ENCODE measurements at regions not wholly inside any gene's neighbourhood (a gene's known extent, or its start where the extent isn't known, plus 50 kb on each side); places are given as distances from the start of the nearest gene placed in this dataset.

DNA sequence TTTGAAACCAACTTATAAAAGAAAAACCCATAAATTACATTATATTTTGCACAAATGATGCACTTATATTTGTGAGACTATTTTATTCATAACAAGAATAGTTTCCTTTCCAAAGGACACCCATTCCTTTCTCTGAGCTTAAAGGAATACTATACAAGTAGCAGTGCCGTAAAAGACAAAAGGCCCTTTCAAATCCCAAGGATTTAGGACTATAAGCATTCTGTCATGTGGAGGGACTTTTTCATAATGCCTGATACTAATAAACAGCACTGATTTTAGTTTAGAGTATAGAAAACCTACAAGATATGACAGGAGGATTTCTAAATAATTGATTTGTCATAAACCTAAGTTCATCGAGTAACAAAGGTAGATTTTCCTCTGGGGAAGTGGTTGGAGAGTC is 1134.2 kb upstream of the ZEB2 start:
- POLR2A ChIA-PET: no interaction called here
- Mint-ChIP-seq H3K27ac (no peak overlapping the region), H3K4me1 (peaks cover 6% of the 10 kb centered on the region), H3K36me3 (ENCODE audit: low read depth) (no peaks in the 10 kb centered on the region), H3K9me3 (peaks cover 2% of the 10 kb centered on the region), H3K4me3 (no peak overlapping the region), H3K27me3 (no peaks in the 10 kb centered on the region)
- intact Hi-C loops (cut with micrococcal nuclease): loop anchor here (2.0 kb wide), 1 partner anchor 15 kb away; no protein-coding TSS in a partner anchor
- CTCF ChIA-PET: no interaction called here
- no peak for ATAC-seq (ENCODE audit: low read depth)
- DNase-seq: no peak
- TF ChIP-seq, protein P1, sequence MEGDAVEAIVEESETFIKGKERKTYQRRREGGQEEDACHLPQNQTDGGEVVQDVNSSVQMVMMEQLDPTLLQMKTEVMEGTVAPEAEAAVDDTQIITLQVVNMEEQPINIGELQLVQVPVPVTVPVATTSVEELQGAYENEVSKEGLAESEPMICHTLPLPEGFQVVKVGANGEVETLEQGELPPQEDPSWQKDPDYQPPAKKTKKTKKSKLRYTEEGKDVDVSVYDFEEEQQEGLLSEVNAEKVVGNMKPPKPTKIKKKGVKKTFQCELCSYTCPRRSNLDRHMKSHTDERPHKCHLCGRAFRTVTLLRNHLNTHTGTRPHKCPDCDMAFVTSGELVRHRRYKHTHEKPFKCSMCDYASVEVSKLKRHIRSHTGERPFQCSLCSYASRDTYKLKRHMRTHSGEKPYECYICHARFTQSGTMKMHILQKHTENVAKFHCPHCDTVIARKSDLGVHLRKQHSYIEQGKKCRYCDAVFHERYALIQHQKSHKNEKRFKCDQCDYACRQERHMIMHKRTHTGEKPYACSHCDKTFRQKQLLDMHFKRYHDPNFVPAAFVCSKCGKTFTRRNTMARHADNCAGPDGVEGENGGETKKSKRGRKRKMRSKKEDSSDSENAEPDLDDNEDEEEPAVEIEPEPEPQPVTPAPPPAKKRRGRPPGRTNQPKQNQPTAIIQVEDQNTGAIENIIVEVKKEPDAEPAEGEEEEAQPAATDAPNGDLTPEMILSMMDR (IDR thresholded peaks at IDR 0.05): no peak

DNA sequence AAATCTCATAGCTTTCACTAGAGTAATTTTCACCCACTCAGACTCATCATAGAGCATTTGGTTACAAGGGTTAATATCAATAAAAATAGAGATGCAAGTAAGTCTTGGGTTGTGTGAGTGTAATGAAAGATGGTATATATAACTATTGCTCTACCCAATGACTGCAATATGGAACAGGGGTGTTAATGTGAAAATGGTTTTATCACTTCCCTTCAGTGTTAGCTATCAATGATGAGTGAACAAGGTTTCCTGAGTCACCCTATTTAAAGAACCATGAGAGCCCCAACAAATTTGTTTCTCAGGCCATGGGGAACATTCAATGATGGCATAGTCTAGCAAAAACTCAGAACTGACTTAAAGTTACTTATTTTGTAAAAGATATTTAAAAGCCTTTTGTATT is 1133.6 kb upstream of the ZEB2 start:
- intact Hi-C loops (cut with micrococcal nuclease): no loop called here
- H3K27me3 Mint-ChIP-seq: no peaks in the 10 kb centered on the region
- ATAC-seq (ENCODE audit: low read depth) (no peak), DNase-seq (no peak)
- H3K27ac Mint-ChIP-seq: no peak overlapping the region
- ChIA-PET POLR2A (no interaction called here), CTCF (interaction anchor here (2.1 kb wide), 1 partner anchor 99 kb away, joined by 4 read pairs; no protein-coding TSS in a partner anchor)
- TF ChIP-seq, protein P1 (IDR thresholded peaks at IDR 0.05): no peak
- H3K36me3 Mint-ChIP-seq (ENCODE audit: low read depth): no peaks in the 10 kb centered on the region
- peaks cover 6% of the 10 kb centered on the region for H3K4me1 Mint-ChIP-seq
- H3K9me3 Mint-ChIP-seq: peaks cover 2% of the 10 kb centered on the region
- no peak overlapping the region for H3K4me3 Mint-ChIP-seq

DNA sequence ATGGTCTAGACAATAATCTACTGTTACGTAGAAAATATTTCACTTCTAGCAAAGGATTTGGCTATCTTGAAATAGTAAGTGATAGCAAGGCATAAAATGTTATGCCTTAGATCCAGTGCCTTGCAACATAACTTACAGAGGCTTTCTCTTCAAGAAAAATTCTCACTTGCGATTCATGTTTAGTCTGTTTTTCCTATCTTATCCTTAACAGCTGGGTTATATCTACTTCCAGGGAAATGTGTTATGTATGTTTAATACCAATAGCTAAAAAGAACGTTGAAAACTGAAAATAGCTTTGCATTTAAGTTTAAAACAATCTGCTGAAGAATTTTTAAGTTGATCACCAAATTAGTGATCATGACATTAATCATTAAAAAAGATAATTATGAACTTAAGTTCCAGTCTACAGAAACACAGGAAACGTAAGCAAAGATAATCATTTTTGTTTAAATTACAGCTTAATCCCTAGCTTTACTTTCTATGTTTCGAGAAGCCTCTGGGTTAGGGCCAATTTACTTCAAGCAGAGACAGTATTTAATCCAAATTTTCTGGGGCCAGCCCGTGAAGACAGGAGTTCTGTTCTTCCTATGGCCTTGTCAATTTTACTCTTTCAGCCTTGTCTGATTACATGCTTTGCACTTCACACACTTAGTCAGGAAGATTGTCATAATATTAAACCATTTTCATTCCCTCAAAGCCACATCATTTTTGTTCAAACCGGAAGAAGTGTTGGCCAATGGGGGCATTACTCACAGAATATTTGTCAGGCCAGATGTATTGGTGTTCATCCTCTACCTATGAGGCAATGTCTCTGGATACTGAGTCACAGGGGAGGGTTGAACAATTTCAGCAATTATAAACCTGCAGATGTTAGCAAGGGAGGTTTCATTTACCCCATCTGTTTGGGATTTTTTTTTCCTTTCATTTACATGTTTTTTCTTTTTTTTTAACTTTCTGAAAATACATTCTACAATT is 1132.9 kb upstream of the ZEB2 start:
- no peak for DNase-seq
- H3K27me3 Mint-ChIP-seq: no peaks in the 10 kb centered on the region
- CTCF ChIA-PET: interaction anchor here (2.1 kb wide), 1 partner anchor 100 kb away, joined by 4 read pairs; no protein-coding TSS in a partner anchor

DNA sequence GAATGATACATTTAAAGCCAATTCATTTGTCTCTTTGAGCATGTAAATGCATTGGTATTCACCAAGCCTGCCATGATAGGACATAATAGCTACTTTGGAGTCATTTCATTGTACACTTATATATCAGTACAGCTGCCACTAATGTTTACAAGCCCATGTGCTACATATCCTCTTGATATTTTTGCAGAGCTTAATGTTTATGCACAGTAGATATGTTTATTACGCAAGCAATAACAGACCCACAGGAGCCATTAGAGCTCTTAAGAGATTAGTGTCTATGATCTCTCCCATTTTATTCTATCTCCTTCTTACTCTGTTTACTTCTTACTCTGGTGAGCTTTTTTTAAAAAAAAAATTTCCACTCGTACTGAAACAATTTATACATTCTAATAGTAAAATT is 1132.1 kb upstream of the ZEB2 start:
- Mint-ChIP-seq H3K27me3 (no peaks in the 10 kb centered on the region), H3K4me1 (peaks cover 6% of the 10 kb centered on the region), H3K4me3 (no peak overlapping the region), H3K27ac (no peak overlapping the region), H3K36me3 (ENCODE audit: low read depth) (no peaks in the 10 kb centered on the region), H3K9me3 (peaks cover 2% of the 10 kb centered on the region)
- intact Hi-C loops (cut with micrococcal nuclease): no loop called here
- TF ChIP-seq, protein P1 (IDR thresholded peaks at IDR 0.05): no peak
- POLR2A ChIA-PET: no interaction called here
- CTCF ChIA-PET: interaction anchor here (2.1 kb wide), 1 partner anchor 101 kb away, joined by 4 read pairs; no protein-coding TSS in a partner anchor
- DNase-seq (no peak), ATAC-seq (ENCODE audit: low read depth) (no peak)

More for the DNA sequence above, 1132.9 kb upstream of the ZEB2 start:
- intact Hi-C loops (cut with micrococcal nuclease): no loop called here
- no peak overlapping the region for H3K4me3 Mint-ChIP-seq
- H3K4me1 Mint-ChIP-seq: peaks cover 6% of the 10 kb centered on the region
- H3K27ac Mint-ChIP-seq: no peak overlapping the region
- TF ChIP-seq, protein P1 (IDR thresholded peaks at IDR 0.05): no peak
- peaks cover 2% of the 10 kb centered on the region for H3K9me3 Mint-ChIP-seq
- H3K36me3 Mint-ChIP-seq (ENCODE audit: low read depth): no peaks in the 10 kb centered on the region
- POLR2A ChIA-PET: no interaction called here
- no peak for ATAC-seq (ENCODE audit: low read depth)

DNA sequence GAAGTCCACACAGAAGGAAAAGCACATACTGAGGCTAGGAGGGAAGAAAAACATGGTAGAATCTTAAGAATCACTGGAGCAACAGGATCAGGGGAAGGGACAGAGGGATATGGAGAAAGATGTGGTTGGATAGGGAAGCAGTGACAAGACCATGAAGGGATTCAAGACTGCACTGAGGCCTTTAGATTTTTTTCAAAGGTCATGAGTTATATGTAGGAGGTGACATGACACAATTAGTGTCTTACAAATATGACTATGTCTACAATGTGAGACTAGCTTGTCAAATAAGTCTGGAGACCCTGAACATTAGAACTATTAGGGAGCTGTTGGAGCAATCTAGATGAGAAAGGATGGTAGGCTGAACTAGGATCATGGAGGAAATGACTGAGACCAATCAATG is 1130.3 kb upstream of the ZEB2 start:
- no peak overlapping the region for H3K4me3 Mint-ChIP-seq
- H3K36me3 Mint-ChIP-seq (ENCODE audit: low read depth): no peaks in the 10 kb centered on the region
- TF ChIP-seq, protein P1 (IDR thresholded peaks at IDR 0.05): no peak
- peaks cover 18% of the 10 kb centered on the region for H3K4me1 Mint-ChIP-seq
- ATAC-seq (ENCODE audit: low read depth) (no peak), DNase-seq (no peak)
- H3K9me3 Mint-ChIP-seq: peaks cover 2% of the 10 kb centered on the region
- H3K27ac Mint-ChIP-seq: no peak overlapping the region
- H3K27me3 Mint-ChIP-seq: no peaks in the 10 kb centered on the region
- CTCF ChIA-PET: no interaction called here
- intact Hi-C loops (cut with micrococcal nuclease): no loop called here
- POLR2A ChIA-PET: no interaction called here
